ENCODE measurements at regions not wholly inside any gene's neighbourhood (a gene's known extent, or its start where the extent isn't known, plus 50 kb on each side); places are given as distances from the start of the nearest gene placed in this dataset.

DNA sequence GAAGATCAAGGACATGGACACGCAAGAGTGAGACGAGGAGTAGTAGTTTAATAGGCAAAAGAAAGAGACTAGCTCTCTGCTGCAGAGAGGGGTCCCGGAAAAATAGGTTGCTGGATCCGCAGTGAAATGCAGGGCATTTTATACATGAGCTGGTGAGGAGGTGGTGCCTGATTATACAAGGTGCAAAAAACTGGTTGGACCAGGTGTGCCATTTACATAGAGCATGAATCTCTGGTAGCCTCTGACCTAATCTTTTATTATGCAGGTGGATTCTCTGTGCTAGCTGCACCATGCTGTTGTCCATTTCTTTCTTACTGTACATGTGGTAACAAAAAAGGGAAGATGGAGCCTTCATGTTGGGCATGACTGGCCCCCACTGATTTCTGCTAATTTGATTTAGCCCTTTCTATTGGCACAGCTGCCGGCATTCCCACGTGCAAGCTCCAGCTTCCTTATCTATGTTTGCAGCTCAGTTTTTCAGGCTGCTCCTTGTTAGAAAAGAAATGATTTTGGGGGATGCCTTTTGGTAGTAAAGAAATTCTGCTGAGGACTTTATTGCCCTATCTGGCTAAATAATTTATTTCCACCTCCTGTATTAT, 548.1 kb downstream of the BRINP3 start:
- H3K27me3 ChIP-seq (replicated peaks in 1 of 7), result no peaks in the 10 kb centered on the region
- H3K4me3 ChIP-seq, result no peak overlapping the region
- 78 to 92% (median 78%) methylated on average over 6 of the region's 6 CpGs for whole genome bisulfite sequencing, 5 donors
- no peak for TF ChIP-seq POLR2A (IDR thresholded peaks at IDR 0.05)
- H3K27ac ChIP-seq, result no peak overlapping the region
- peaks cover 0 to 68% (median 35%) of the 10 kb centered on the region in 8 donors for H3K9me3 ChIP-seq
- intact Hi-C loops (cut with DNase I; ENCODE audit: low total_unique reads), result no loop called here
- H3K4me1 ChIP-seq, result no peaks in the 10 kb centered on the region
- DNase-seq, result no peak
- H3K36me3 ChIP-seq, result no peaks in the 10 kb centered on the region

DNA sequence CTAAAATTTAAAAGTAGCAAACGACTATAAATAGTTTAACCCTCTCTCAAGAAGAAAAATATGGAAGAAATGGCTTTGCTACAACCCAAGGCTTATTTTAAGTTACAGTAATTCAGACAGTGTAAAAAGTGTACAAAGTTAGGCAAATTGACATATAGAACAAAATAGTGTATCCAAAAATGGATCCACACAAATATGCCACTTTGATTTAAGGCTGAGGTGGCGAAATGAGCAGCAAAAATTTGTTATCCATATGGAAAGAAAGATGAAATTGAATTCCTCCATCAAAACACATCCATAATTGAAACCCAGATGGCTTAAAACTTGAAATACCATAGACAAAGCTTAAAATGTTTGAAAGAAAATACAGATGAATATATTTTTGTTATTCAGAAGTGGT, 540.8 kb downstream of the BRINP3 start:
- no peak for DNase-seq
- Histone ChIP-seq H3K27me3 (replicated peaks in 1 of 7) (no peaks in the 10 kb centered on the region), H3K27ac (no peak overlapping the region), H3K4me3 (no peak overlapping the region), H3K4me1 (no peaks in the 10 kb centered on the region), H3K9me3 (peaks cover 0 to 29% (median 14%) of the 10 kb centered on the region in 8 donors), H3K36me3 (no peaks in the 10 kb centered on the region)
- intact Hi-C loops (cut with DNase I; ENCODE audit: low total_unique reads), result no loop called here
- TF ChIP-seq POLR2AphosphoS5 (IDR thresholded peaks at IDR 0.05) (no peak), POLR2A (IDR thresholded peaks at IDR 0.05) (no peak)
- TF ChIP-seq, protein P1, sequence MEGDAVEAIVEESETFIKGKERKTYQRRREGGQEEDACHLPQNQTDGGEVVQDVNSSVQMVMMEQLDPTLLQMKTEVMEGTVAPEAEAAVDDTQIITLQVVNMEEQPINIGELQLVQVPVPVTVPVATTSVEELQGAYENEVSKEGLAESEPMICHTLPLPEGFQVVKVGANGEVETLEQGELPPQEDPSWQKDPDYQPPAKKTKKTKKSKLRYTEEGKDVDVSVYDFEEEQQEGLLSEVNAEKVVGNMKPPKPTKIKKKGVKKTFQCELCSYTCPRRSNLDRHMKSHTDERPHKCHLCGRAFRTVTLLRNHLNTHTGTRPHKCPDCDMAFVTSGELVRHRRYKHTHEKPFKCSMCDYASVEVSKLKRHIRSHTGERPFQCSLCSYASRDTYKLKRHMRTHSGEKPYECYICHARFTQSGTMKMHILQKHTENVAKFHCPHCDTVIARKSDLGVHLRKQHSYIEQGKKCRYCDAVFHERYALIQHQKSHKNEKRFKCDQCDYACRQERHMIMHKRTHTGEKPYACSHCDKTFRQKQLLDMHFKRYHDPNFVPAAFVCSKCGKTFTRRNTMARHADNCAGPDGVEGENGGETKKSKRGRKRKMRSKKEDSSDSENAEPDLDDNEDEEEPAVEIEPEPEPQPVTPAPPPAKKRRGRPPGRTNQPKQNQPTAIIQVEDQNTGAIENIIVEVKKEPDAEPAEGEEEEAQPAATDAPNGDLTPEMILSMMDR (IDR thresholded peaks at IDR 0.05 in 8 of 11, conservative IDR thresholded peaks at IDR 0.05 in 3 of 11), result no peak
- WGBS, 5 donors, result 59 to 77% (median 68%) methylated on average over 2 of the region's 2 CpGs

DNA sequence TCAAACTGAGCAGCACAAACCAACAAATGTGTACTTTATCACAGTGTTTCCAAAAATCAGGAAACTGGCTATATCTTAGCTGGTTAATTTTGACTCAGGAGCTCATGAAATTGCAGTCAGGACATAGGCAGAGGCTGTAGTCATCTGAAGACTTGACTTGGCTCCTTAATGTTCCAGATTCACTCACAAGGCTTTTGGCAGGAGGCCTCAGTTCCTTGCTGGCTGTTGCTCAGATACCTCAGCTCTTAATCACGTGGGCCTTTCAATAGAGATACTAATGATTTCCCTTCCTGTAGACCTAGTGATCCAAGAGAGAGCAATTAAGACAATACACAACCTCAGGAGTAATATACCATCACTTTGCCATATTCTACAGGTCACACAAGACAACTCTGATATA, 537.7 kb downstream of the BRINP3 start:
- Histone ChIP-seq H3K36me3 (no peaks in the 10 kb centered on the region), H3K4me1 (no peaks in the 10 kb centered on the region), H3K4me3 (no peak overlapping the region), H3K27ac (no peak overlapping the region), H3K9me3 (peaks cover 0 to 13% (median 4%) of the 10 kb centered on the region in 8 donors), H3K27me3 (replicated peaks in 1 of 7) (no peaks in the 10 kb centered on the region)
- intact Hi-C loops (cut with DNase I; ENCODE audit: low total_unique reads), result no loop called here
- no peak for DNase-seq
- 28 to 62% (median 38%) methylated on average over 1 of the region's 1 CpG for WGBS, 5 donors
- TF ChIP-seq POLR2AphosphoS5 (IDR thresholded peaks at IDR 0.05) (no peak), POLR2A (IDR thresholded peaks at IDR 0.05) (no peak)
- TF ChIP-seq, protein P1 (IDR thresholded peaks at IDR 0.05 in 8 of 11, conservative IDR thresholded peaks at IDR 0.05 in 3 of 11), result no peak

DNA sequence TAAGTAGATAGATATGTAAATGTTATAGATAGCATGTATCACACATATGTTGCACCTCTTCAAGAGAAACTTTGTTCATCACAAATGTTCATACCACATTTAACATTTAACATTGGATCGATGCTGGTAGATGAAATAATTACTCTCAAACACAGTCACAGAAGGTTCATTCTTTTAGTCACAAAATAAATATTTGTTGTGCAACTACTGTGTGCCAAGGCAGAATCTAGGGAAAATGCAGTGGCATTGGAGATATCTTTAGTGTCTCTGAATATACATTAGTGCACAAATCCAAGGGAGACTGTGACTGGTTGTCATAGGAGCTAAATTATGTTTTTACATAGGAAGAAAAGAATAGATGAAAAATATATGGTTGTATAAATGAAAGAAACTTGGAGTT, 535.7 kb downstream of the BRINP3 start:
- Histone ChIP-seq H3K4me3 (no peak overlapping the region), H3K27me3 (replicated peaks in 1 of 7) (no peaks in the 10 kb centered on the region), H3K9me3 (peaks cover 0 to 7% (median 0%) of the 10 kb centered on the region in 8 donors), H3K27ac (no peak overlapping the region), H3K36me3 (no peaks in the 10 kb centered on the region), H3K4me1 (no peaks in the 10 kb centered on the region)
- TF ChIP-seq POLR2AphosphoS5 (IDR thresholded peaks at IDR 0.05) (no peak), POLR2A (IDR thresholded peaks at IDR 0.05) (no peak)
- TF ChIP-seq, protein P1 (IDR thresholded peaks at IDR 0.05 in 8 of 11, conservative IDR thresholded peaks at IDR 0.05 in 3 of 11), result no peak
- DNase-seq, result no peak
- 75 to 89% (median 85%) methylated on average over 1 of the region's 1 CpG for WGBS, 5 donors
- intact Hi-C loops (cut with DNase I; ENCODE audit: low total_unique reads), result no loop called here

DNA sequence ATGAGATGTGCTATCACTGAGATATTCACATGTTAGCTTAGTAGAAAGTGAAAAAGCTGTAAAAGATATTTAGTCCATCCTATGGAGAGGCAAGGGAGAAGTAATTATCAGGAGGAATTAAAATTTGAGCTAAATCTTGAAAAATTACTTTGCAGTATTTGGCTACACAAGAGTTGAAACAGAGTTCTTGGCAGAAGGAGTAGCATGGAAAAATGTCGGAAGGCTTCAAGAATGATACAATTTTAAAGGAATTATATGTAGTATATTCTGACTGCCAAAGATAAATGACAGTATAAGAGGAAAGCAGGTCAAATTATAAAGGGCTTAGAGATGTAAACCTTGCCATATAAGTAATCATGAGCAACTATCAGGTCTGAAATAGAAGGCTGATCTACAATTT, 518.9 kb downstream of the BRINP3 start:
- H3K9me3 ChIP-seq, result no peaks in the 10 kb centered on the region
- no peaks in the 10 kb centered on the region for H3K27me3 ChIP-seq (replicated peaks in 1 of 7)
- TF ChIP-seq POLR2AphosphoS5 (IDR thresholded peaks at IDR 0.05), result no peak
- TF ChIP-seq, protein P1 (IDR thresholded peaks at IDR 0.05 in 8 of 11, conservative IDR thresholded peaks at IDR 0.05 in 3 of 11), result no peak
- TF ChIP-seq POLR2A (IDR thresholded peaks at IDR 0.05), result no peak
- H3K4me3 ChIP-seq, result no peak overlapping the region
- intact Hi-C loops (cut with DNase I; ENCODE audit: low total_unique reads), result no loop called here
- no peaks in the 10 kb centered on the region for H3K36me3 ChIP-seq
- H3K4me1 ChIP-seq, result no peaks in the 10 kb centered on the region
- no peak for DNase-seq
- WGBS, 5 donors, result 84 to 95% (median 86%) methylated on average over 1 of the region's 1 CpG
- no peak overlapping the region for H3K27ac ChIP-seq
